ENCODE measurements at regions not wholly inside any gene's neighbourhood (a gene's known extent, or its start where the extent isn't known, plus 50 kb on each side); places are given as distances from the start of the nearest gene placed in this dataset.

GRCh38 chr18:10045296-10045891 is 131.6 kb downstream of the VAPA start:
- Histone ChIP-seq H3K9ac (ENCODE audit: low read length) (no peak overlapping the region), H2AFZ (ENCODE audit: low read depth, low read length) (no peak overlapping the region), H4K20me1 (ENCODE audit: insufficient read depth, low read length) (no peaks in the 10 kb centered on the region), H3K79me2 (ENCODE audit: insufficient read depth, low read length) (no peaks in the 10 kb centered on the region), H3K27ac (ENCODE audit: low read depth, low read length) (no peak overlapping the region), H3K9me3 (ENCODE audit: insufficient read depth, low read depth, low read length) (no peaks in the 10 kb centered on the region), H3K36me3 (ENCODE audit: insufficient read depth, low read length) (no peaks in the 10 kb centered on the region), H3K4me1 (ENCODE audit: insufficient read depth, low read length) (peaks cover 10% of the 10 kb centered on the region), H3K27me3 (ENCODE audit: insufficient read depth, low read length) (no peaks in the 10 kb centered on the region), H3K4me3 (ENCODE audit: insufficient read depth, low read depth, low read length) (no peak overlapping the region), H3K4me2 (ENCODE audit: low read length) (no peak overlapping the region)
- H3K9me3 Mint-ChIP-seq (ENCODE audit: unreplicated experiment), result peaks cover 9% of the 10 kb centered on the region
- no peak overlapping the region for H3K4me3 Mint-ChIP-seq (ENCODE audit: unreplicated experiment)
- peaks cover 4% of the 10 kb centered on the region for H3K36me3 Mint-ChIP-seq (ENCODE audit: low read depth, unreplicated experiment)
- FAIRE-seq (no peak), DNase-seq (ENCODE audit: low read depth) (no peak)
- H3K27me3 Mint-ChIP-seq (ENCODE audit: low read depth, unreplicated experiment), result peaks cover 5% of the 10 kb centered on the region
- peaks cover 7% of the 10 kb centered on the region for H3K4me1 Mint-ChIP-seq (ENCODE audit: low read depth, unreplicated experiment)
- TF ChIP-seq EZH2 (IDR thresholded peaks at IDR 0.05; ENCODE audit: insufficient read depth, low read length), result no peak
- TF ChIP-seq CTCF (IDR thresholded peaks at IDR 0.05; ENCODE audit: insufficient read depth, low read depth, low read length), result no peak
- H3K27ac Mint-ChIP-seq (ENCODE audit: unreplicated experiment), result no peak overlapping the region

GRCh38 chr18:10046178-10046807 is 132.5 kb downstream of the VAPA start:
- peaks cover 7% of the 10 kb centered on the region for H3K4me1 Mint-ChIP-seq (ENCODE audit: low read depth, unreplicated experiment)
- peaks cover 5% of the 10 kb centered on the region for H3K27me3 Mint-ChIP-seq (ENCODE audit: low read depth, unreplicated experiment)
- no peak for FAIRE-seq
- H3K9me3 Mint-ChIP-seq (ENCODE audit: unreplicated experiment), result peaks cover 9% of the 10 kb centered on the region
- no peak overlapping the region for H3K4me3 Mint-ChIP-seq (ENCODE audit: unreplicated experiment)
- Histone ChIP-seq H3K4me2 (ENCODE audit: low read length) (no peak overlapping the region), H3K27ac (ENCODE audit: low read depth, low read length) (no peak overlapping the region), H3K79me2 (ENCODE audit: insufficient read depth, low read length) (no peaks in the 10 kb centered on the region), H3K27me3 (ENCODE audit: insufficient read depth, low read length) (no peaks in the 10 kb centered on the region), H3K9me3 (ENCODE audit: insufficient read depth, low read depth, low read length) (no peaks in the 10 kb centered on the region), H3K4me3 (ENCODE audit: insufficient read depth, low read depth, low read length) (no peak overlapping the region), H2AFZ (ENCODE audit: low read depth, low read length) (no peak overlapping the region), H3K4me1 (ENCODE audit: insufficient read depth, low read length) (peaks cover 10% of the 10 kb centered on the region), H3K9ac (ENCODE audit: low read length) (no peak overlapping the region), H3K36me3 (ENCODE audit: insufficient read depth, low read length) (no peaks in the 10 kb centered on the region), H4K20me1 (ENCODE audit: insufficient read depth, low read length) (no peaks in the 10 kb centered on the region)
- TF ChIP-seq CTCF (IDR thresholded peaks at IDR 0.05; ENCODE audit: insufficient read depth, low read depth, low read length), result no peak
- TF ChIP-seq EZH2 (IDR thresholded peaks at IDR 0.05; ENCODE audit: insufficient read depth, low read length), result no peak
- H3K36me3 Mint-ChIP-seq (ENCODE audit: low read depth, unreplicated experiment), result peaks cover 4% of the 10 kb centered on the region
- H3K27ac Mint-ChIP-seq (ENCODE audit: unreplicated experiment), result no peak overlapping the region
- no peak for DNase-seq (ENCODE audit: low read depth)

GRCh38 chr18:10047237-10047636 is 133.4 kb downstream of the VAPA start:
- H3K79me2 ChIP-seq (ENCODE audit: insufficient read depth, low read length), result no peaks in the 10 kb centered on the region
- H3K4me1 ChIP-seq (ENCODE audit: insufficient read depth, low read length), result peaks cover 12% of the 10 kb centered on the region
- no peaks in the 10 kb centered on the region for H3K9me3 ChIP-seq (ENCODE audit: insufficient read depth, low read depth, low read length)
- Mint-ChIP-seq H3K27me3 (ENCODE audit: low read depth, unreplicated experiment) (peaks cover 5% of the 10 kb centered on the region), H3K4me1 (ENCODE audit: low read depth, unreplicated experiment) (peaks cover 7% of the 10 kb centered on the region), H3K36me3 (ENCODE audit: low read depth, unreplicated experiment) (no peaks in the 10 kb centered on the region), H3K9me3 (ENCODE audit: unreplicated experiment) (peaks cover 5% of the 10 kb centered on the region), H3K4me3 (ENCODE audit: unreplicated experiment) (no peak overlapping the region), H3K27ac (ENCODE audit: unreplicated experiment) (no peak overlapping the region)
- TF ChIP-seq EZH2 (IDR thresholded peaks at IDR 0.05; ENCODE audit: insufficient read depth, low read length) (no peak), CTCF (IDR thresholded peaks at IDR 0.05; ENCODE audit: insufficient read depth, low read depth, low read length) (no peak)
- peak overlapping the region; percentile 34 for H3K4me2 ChIP-seq (ENCODE audit: low read length)
- FAIRE-seq (no peak), DNase-seq (ENCODE audit: low read depth) (peak; percentile 87)
- no peak overlapping the region for H3K4me3 ChIP-seq (ENCODE audit: insufficient read depth, low read depth, low read length)
- no peak overlapping the region for H3K27ac ChIP-seq (ENCODE audit: low read depth, low read length)
- H3K9ac ChIP-seq (ENCODE audit: low read length), result no peak overlapping the region
- H3K27me3 ChIP-seq (ENCODE audit: insufficient read depth, low read length), result no peaks in the 10 kb centered on the region
- H2AFZ ChIP-seq (ENCODE audit: low read depth, low read length), result no peak overlapping the region
- H3K36me3 ChIP-seq (ENCODE audit: insufficient read depth, low read length), result no peaks in the 10 kb centered on the region
- no peaks in the 10 kb centered on the region for H4K20me1 ChIP-seq (ENCODE audit: insufficient read depth, low read length)

All from astrocyte (in vitro differentiated cells and primary cell).